Ishikawa (cell line): ENCODE measurements at regions not wholly inside any gene's neighbourhood (a gene's known extent, or its start where the extent isn't known, plus 50 kb on each side); places are given as distances from the start of the nearest gene placed in this dataset.

Experiments used
- CREB1 ChIP-seq: IDR thresholded peaks from 2 replicates; pipeline ENCODE4 v1.6.1; 2012; ENCODE audit warnings: low read depth
- EGR1 ChIP-seq: IDR thresholded peaks from 2 replicates; pipeline ENCODE4 v1.6.1; 2012
- EP300 ChIP-seq: IDR thresholded peaks from 2 replicates; pipeline ENCODE4 v1.6.1; 2012; ENCODE audit warnings: borderline replicate concordance
- NFIC ChIP-seq: IDR thresholded peaks from 2 replicates; pipeline ENCODE4 v1.6.1; 2012
- RAD21 ChIP-seq: IDR thresholded peaks from 2 replicates; pipeline ENCODE4 v1.6.1; 2012; ENCODE audit warnings: low read depth
- TAF1 ChIP-seq: IDR thresholded peaks from 2 replicates; pipeline ENCODE4 v1.6.1; 2012; ENCODE audit warnings: low read depth, mild to moderate bottlenecking
- TEAD4 ChIP-seq: IDR thresholded peaks from 2 replicates; pipeline ENCODE4 v1.6.1; 2012
- YY1 ChIP-seq: IDR thresholded peaks from 2 replicates; pipeline ENCODE4 v1.6.1; 2012; ENCODE audit warnings: low read depth
- TF ChIP-seq, protein P1 (sequence below): IDR thresholded peaks from 2 replicates; pipeline ENCODE4 v1.6.1; 2012
- TF ChIP-seq, protein P2 (sequence below): IDR thresholded peaks from 2 replicates; pipeline ENCODE4 v1.6.1; 2012; ENCODE audit warnings: low read depth, mild to moderate bottlenecking

DNA sequence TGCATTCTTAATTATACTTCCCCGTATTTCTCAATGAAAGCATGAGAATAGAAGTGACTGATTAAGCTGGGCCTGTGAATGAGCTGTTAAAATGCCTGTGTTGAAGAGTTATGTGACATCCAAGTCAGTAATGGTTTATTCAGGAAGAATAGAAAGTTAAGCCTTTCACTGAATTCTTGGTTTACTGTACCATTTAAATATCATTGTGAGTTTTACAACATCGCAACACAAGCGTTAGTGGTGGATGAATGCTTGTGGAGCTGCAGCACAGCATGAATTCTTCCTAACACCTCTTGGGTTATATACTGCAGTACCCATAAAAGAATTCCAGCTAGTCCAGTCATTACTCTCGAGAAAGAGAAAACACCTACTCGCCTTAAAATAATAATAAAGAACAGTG lies 257.8 kb downstream of the JRKL start:
- TF ChIP-seq NFIC (no peak), EP300 (no peak), TAF1 (no peak), TEAD4 (no peak), EGR1 (no peak), CREB1 (no peak), RAD21 (no peak), YY1 (no peak)
- TF ChIP-seq, protein P1, sequence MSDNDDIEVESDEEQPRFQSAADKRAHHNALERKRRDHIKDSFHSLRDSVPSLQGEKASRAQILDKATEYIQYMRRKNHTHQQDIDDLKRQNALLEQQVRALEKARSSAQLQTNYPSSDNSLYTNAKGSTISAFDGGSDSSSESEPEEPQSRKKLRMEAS, result no peak
- TF ChIP-seq, protein P2, sequence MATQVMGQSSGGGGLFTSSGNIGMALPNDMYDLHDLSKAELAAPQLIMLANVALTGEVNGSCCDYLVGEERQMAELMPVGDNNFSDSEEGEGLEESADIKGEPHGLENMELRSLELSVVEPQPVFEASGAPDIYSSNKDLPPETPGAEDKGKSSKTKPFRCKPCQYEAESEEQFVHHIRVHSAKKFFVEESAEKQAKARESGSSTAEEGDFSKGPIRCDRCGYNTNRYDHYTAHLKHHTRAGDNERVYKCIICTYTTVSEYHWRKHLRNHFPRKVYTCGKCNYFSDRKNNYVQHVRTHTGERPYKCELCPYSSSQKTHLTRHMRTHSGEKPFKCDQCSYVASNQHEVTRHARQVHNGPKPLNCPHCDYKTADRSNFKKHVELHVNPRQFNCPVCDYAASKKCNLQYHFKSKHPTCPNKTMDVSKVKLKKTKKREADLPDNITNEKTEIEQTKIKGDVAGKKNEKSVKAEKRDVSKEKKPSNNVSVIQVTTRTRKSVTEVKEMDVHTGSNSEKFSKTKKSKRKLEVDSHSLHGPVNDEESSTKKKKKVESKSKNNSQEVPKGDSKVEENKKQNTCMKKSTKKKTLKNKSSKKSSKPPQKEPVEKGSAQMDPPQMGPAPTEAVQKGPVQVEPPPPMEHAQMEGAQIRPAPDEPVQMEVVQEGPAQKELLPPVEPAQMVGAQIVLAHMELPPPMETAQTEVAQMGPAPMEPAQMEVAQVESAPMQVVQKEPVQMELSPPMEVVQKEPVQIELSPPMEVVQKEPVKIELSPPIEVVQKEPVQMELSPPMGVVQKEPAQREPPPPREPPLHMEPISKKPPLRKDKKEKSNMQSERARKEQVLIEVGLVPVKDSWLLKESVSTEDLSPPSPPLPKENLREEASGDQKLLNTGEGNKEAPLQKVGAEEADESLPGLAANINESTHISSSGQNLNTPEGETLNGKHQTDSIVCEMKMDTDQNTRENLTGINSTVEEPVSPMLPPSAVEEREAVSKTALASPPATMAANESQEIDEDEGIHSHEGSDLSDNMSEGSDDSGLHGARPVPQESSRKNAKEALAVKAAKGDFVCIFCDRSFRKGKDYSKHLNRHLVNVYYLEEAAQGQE, result no peak
